ENCODE measurements at regions not wholly inside any gene's neighbourhood (a gene's known extent, or its start where the extent isn't known, plus 50 kb on each side); places are given as distances from the start of the nearest gene placed in this dataset.
"Not testable (repeated sequence)": the region's sequence is repeated elsewhere in the genome, so short reads cannot be mapped to it uniquely, and the experiment has no call there.

DNA sequence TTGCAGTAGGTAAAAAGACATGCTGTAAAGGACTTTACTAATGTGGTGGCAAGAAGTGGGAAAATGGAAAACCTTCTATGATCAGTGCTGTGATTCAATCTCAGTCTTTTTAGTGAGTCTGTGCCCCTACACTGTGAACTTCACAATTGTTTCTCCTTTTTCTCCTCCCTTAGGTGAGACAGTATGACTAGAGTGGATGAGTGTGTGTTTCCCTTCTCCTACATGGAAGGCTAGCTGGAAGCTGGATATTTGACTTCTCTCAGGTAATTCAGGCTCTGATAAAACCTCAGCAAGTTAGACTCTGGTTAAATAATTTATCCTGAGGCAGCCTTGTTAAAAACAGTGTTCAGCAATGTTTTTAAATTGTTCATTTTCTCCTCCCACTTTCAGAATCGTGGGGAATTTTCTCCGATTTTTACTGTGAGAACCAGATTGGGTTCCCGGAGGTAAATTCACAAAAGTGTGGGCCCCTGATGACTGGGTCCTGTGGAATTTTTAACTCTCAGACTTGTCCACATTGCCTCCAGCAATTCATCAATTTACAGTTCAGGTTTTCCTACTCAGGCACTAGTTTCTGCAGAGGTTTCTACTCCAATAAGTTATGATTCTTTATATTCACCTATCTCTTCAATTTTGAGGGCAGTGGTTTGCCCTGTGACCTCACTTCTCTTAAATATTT is 149.1 kb upstream of the PIK3R1 start:
- TF ChIP-seq CSDC2 (CRISPR knock-in tag; IDR thresholded peaks at IDR 0.05), result no peak
- TF ChIP-seq, protein P1, sequence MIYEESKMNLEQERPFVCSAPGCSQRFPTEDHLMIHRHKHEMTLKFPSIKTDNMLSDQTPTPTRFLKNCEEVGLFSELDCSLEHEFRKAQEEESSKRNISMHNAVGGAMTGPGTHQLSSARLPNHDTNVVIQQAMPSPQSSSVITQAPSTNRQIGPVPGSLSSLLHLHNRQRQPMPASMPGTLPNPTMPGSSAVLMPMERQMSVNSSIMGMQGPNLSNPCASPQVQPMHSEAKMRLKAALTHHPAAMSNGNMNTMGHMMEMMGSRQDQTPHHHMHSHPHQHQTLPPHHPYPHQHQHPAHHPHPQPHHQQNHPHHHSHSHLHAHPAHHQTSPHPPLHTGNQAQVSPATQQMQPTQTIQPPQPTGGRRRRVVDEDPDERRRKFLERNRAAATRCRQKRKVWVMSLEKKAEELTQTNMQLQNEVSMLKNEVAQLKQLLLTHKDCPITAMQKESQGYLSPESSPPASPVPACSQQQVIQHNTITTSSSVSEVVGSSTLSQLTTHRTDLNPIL (CRISPR knock-in tag; IDR thresholded peaks at IDR 0.05; ENCODE audit: low read depth), result no peak
- ATAC-seq, result no peak

DNA sequence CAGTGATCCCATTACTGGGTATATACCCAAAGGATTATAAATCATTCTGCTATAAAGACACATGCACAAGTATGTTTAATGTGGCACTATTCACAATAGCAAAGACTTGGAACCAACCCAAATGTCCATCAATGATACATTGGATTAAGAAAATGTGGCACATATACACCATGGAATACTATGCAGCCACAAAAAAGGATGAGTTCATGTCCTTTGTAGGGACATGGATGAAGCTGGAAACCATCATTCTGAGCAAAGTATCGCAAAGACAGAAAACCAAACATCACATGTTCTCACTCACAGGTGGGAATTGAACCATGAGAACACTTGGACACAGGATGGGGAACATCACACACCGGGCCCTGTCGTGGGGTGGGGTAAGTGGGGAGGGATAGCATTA is 150.2 kb upstream of the PIK3R1 start:
- not testable (repeated sequence) for ATAC-seq

DNA sequence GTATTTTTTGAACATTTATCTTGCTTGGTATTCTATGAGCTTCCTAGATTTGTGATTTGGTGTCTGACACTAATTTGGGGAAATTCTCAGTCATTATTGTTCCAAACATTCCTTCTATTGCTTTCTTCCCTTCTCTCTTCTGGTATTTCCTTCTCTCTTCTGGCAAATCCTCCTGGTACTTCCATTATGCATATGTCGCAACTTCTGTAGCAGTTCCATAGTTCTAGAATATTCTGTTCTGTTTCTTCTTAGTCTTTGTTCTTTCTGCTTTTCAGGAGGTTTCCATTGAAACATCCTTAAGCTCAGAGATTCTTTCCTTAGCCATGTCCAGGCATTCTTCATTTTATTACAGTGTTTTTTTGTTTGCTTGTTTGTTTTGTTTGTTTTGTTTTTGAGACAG is 155.2 kb upstream of the PIK3R1 start:
- TF ChIP-seq, protein P2, sequence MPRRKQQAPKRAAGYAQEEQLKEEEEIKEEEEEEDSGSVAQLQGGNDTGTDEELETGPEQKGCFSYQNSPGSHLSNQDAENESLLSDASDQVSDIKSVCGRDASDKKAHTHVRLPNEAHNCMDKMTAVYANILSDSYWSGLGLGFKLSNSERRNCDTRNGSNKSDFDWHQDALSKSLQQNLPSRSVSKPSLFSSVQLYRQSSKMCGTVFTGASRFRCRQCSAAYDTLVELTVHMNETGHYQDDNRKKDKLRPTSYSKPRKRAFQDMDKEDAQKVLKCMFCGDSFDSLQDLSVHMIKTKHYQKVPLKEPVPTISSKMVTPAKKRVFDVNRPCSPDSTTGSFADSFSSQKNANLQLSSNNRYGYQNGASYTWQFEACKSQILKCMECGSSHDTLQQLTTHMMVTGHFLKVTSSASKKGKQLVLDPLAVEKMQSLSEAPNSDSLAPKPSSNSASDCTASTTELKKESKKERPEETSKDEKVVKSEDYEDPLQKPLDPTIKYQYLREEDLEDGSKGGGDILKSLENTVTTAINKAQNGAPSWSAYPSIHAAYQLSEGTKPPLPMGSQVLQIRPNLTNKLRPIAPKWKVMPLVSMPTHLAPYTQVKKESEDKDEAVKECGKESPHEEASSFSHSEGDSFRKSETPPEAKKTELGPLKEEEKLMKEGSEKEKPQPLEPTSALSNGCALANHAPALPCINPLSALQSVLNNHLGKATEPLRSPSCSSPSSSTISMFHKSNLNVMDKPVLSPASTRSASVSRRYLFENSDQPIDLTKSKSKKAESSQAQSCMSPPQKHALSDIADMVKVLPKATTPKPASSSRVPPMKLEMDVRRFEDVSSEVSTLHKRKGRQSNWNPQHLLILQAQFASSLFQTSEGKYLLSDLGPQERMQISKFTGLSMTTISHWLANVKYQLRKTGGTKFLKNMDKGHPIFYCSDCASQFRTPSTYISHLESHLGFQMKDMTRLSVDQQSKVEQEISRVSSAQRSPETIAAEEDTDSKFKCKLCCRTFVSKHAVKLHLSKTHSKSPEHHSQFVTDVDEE (CRISPR knock-in tag; IDR thresholded peaks at IDR 0.05), result no peak
- no peak for TF ChIP-seq ZNF8 (CRISPR knock-in tag; IDR thresholded peaks at IDR 0.05)
- no peak for TF ChIP-seq PPARA (CRISPR knock-in tag; IDR thresholded peaks at IDR 0.05; ENCODE audit: borderline replicate concordance)
- no peak for TF ChIP-seq ESRRG (CRISPR knock-in tag; IDR thresholded peaks at IDR 0.05)
- no peak for TF ChIP-seq ZNF70 (CRISPR knock-in tag; IDR thresholded peaks at IDR 0.05)
- TF ChIP-seq ZNF565 (CRISPR knock-in tag; conservative IDR thresholded peaks at IDR 0.05; ENCODE audit: low read depth), result no peak
- TF ChIP-seq, protein P3, sequence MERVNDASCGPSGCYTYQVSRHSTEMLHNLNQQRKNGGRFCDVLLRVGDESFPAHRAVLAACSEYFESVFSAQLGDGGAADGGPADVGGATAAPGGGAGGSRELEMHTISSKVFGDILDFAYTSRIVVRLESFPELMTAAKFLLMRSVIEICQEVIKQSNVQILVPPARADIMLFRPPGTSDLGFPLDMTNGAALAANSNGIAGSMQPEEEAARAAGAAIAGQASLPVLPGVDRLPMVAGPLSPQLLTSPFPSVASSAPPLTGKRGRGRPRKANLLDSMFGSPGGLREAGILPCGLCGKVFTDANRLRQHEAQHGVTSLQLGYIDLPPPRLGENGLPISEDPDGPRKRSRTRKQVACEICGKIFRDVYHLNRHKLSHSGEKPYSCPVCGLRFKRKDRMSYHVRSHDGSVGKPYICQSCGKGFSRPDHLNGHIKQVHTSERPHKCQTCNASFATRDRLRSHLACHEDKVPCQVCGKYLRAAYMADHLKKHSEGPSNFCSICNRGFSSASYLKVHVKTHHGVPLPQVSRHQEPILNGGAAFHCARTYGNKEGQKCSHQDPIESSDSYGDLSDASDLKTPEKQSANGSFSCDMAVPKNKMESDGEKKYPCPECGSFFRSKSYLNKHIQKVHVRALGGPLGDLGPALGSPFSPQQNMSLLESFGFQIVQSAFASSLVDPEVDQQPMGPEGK (CRISPR knock-in tag; IDR thresholded peaks at IDR 0.05; ENCODE audit: borderline replicate concordance), result no peak
- no peak for TF ChIP-seq OSR1 (CRISPR knock-in tag; IDR thresholded peaks at IDR 0.05)
- TF ChIP-seq ISL1 (CRISPR knock-in tag; IDR thresholded peaks at IDR 0.05), result no peak
- ATAC-seq, result no peak

DNA sequence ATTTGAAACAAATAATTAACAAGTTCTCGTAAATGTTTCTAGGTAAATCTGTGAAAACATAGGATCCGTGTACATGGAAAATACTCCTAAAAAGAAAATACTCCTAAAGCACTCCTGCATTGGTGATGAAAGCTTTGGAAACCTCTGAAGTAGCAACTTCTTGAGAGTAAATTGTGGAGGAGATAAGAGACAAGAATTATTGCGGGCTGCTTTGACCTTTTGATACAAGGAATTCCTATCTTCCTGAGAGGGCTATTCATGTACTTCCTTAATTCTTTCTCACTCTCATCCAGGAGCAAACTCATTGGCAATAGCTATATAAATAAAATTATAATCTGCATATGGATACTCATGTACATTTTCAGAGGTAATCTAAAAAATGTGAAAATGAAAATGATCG is 158.4 kb upstream of the PIK3R1 start:
- no peak for ATAC-seq

DNA sequence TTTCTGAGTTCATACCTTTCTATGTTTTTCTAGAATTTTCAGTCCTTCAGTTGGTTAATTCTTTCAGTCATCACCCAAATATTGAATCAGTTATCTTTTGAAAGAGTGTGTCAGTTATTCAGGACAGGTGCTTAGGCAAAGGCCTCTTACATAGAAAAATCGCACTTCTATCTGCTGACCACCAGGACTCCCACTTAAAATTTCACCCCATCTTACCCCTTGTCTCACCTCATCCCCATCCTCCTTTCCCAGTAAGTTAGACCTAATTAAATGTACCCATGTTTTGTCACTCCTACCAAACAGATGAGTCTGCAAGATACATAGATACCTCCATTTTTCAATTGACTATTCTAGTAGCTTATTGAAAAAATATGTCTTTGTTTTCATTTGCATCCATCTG is 159.9 kb upstream of the PIK3R1 start:
- ATAC-seq, result no peak
- TF ChIP-seq, protein P4, sequence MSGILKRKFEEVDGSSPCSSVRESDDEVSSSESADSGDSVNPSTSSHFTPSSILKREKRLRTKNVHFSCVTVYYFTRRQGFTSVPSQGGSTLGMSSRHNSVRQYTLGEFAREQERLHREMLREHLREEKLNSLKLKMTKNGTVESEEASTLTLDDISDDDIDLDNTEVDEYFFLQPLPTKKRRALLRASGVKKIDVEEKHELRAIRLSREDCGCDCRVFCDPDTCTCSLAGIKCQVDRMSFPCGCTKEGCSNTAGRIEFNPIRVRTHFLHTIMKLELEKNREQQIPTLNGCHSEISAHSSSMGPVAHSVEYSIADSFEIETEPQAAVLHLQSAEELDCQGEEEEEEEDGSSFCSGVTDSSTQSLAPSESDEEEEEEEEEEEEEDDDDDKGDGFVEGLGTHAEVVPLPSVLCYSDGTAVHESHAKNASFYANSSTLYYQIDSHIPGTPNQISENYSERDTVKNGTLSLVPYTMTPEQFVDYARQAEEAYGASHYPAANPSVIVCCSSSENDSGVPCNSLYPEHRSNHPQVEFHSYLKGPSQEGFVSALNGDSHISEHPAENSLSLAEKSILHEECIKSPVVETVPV (CRISPR knock-in tag; IDR thresholded peaks at IDR 0.05), result no peak
- TF ChIP-seq BACH2 (CRISPR knock-in tag; IDR thresholded peaks at IDR 0.05; ENCODE audit: borderline replicate concordance), result no peak
- no peak for TF ChIP-seq GLIS3 (CRISPR knock-in tag; IDR thresholded peaks at IDR 0.05)
- TF ChIP-seq, protein P5, sequence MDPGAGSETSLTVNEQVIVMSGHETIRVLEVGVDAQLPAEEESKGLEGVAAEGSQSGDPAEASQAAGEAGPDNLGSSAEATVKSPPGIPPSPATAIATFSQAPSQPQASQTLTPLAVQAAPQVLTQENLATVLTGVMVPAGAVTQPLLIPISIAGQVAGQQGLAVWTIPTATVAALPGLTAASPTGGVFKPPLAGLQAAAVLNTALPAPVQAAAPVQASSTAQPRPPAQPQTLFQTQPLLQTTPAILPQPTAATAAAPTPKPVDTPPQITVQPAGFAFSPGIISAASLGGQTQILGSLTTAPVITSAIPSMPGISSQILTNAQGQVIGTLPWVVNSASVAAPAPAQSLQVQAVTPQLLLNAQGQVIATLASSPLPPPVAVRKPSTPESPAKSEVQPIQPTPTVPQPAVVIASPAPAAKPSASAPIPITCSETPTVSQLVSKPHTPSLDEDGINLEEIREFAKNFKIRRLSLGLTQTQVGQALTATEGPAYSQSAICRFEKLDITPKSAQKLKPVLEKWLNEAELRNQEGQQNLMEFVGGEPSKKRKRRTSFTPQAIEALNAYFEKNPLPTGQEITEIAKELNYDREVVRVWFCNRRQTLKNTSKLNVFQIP (CRISPR knock-in tag; IDR thresholded peaks at IDR 0.05; ENCODE audit: borderline replicate concordance, low read depth), result no peak
- TF ChIP-seq ZNF565 (CRISPR knock-in tag; conservative IDR thresholded peaks at IDR 0.05; ENCODE audit: low read depth), result no peak
- TF ChIP-seq ARNTL (CRISPR knock-in tag; IDR thresholded peaks at IDR 0.05; ENCODE audit: borderline replicate concordance, low read depth), result no peak
- TF ChIP-seq TOX (CRISPR knock-in tag; IDR thresholded peaks at IDR 0.05; ENCODE audit: borderline replicate concordance), result no peak
- TF ChIP-seq, protein P3 (CRISPR knock-in tag; IDR thresholded peaks at IDR 0.05; ENCODE audit: borderline replicate concordance), result no peak
- TF ChIP-seq RARB (CRISPR knock-in tag; IDR thresholded peaks at IDR 0.05), result no peak
- TF ChIP-seq ZC3H10 (CRISPR knock-in tag; IDR thresholded peaks at IDR 0.05), result no peak
- no peak for TF ChIP-seq ZFP30 (CRISPR knock-in tag; IDR thresholded peaks at IDR 0.05)

More for the DNA sequence above, 158.4 kb upstream of the PIK3R1 start:
- TF ChIP-seq TOX (CRISPR knock-in tag; IDR thresholded peaks at IDR 0.05; ENCODE audit: borderline replicate concordance), result no peak
- TF ChIP-seq, protein P1 (CRISPR knock-in tag; IDR thresholded peaks at IDR 0.05; ENCODE audit: low read depth), result no peak
- no peak for TF ChIP-seq ZNF8 (CRISPR knock-in tag; IDR thresholded peaks at IDR 0.05)

Measured in SK-N-SH treated with all-trans-retinoic acid at 6 μM for 48 hours (cell line).